Osteoblast (primary cell): ENCODE measurements at regions not wholly inside any gene's neighbourhood (a gene's known extent, or its start where the extent isn't known, plus 50 kb on each side); places are given as distances from the start of the nearest gene placed in this dataset.

Source experiments
- DNase-seq: peaks from one replicate; pipeline ENCODE4 v3.0.0; 2011; ENCODE audit warnings: low spot score, mixed read lengths; ENCODE audit not compliant: insufficient read length; ENCODE audit errors: missing footprints
- H2AFZ ChIP-seq: 2 replicates; pipeline ENCODE4 v1.6.0; 2011; ENCODE audit warnings: mild to moderate bottlenecking, low read length
- H3K27ac ChIP-seq: 2 replicates; pipeline ENCODE4 v1.5.1; 2011; ENCODE audit warnings: mild to moderate bottlenecking, low read depth, low read length, moderate library complexity
- H3K27me3 ChIP-seq: 2 replicates; pipeline ENCODE4 v1.6.0; 2012; ENCODE audit warnings: mild to moderate bottlenecking, control low read depth, inconsistent platforms, low read length, moderate library complexity; ENCODE audit not compliant: insufficient read depth
- H3K36me3 ChIP-seq: 2 replicates; pipeline ENCODE4 v1.5.1; 2011; ENCODE audit warnings: mild to moderate bottlenecking, low read length, control low read depth, moderate library complexity; ENCODE audit not compliant: insufficient read depth
- H3K4me1 ChIP-seq: 2 replicates; pipeline ENCODE4 v1.5.1; 2011; ENCODE audit warnings: mild to moderate bottlenecking, low read length, control low read depth, moderate library complexity; ENCODE audit not compliant: insufficient read depth
- H3K4me2 ChIP-seq: 2 replicates; pipeline ENCODE4 v1.6.0; 2011; ENCODE audit warnings: mild to moderate bottlenecking, low read length; ENCODE audit not compliant: insufficient read depth
- H3K4me3 ChIP-seq: fragments of 200-600 bp; sonication (generic); 3 replicates; pipeline ENCODE4 v1.5.1; 2012; ENCODE audit warnings: mild to moderate bottlenecking, low read length, inconsistent platforms; ENCODE audit not compliant: insufficient read depth
- H3K79me2 ChIP-seq: 2 replicates; pipeline ENCODE4 v1.6.0; 2012; ENCODE audit warnings: mild to moderate bottlenecking, low read length, control low read depth, inconsistent platforms; ENCODE audit not compliant: insufficient read depth
- H3K9me3 ChIP-seq: 2 replicates; pipeline ENCODE4 v1.5.1; 2011; ENCODE audit warnings: low read depth, low read length, control low read depth
- H4K20me1 ChIP-seq: 2 replicates; pipeline ENCODE4 v1.6.0; 2012; ENCODE audit warnings: mild to moderate bottlenecking, low read length, control low read depth; ENCODE audit not compliant: insufficient read depth
- TF ChIP-seq, protein P1 (sequence below): IDR thresholded peaks from 2 replicates; pipeline ENCODE4 v1.5.1; 2011; ENCODE audit warnings: mild to moderate bottlenecking, low read depth, low read length, moderate library complexity; ENCODE audit errors: extremely low read depth

GRCh38 chr2:81987370-81987769, 1682.8 kb upstream of the LRRTM1 start:
- H3K4me1 ChIP-seq: no peaks in the 10 kb centered on the region
- no peaks in the 10 kb centered on the region for H3K36me3 ChIP-seq
- no peak overlapping the region for H2AFZ ChIP-seq
- H3K4me3 ChIP-seq: no peak overlapping the region
- no peak overlapping the region for H3K4me2 ChIP-seq
- no peaks in the 10 kb centered on the region for H3K27me3 ChIP-seq
- H3K27ac ChIP-seq: no peak overlapping the region
- no peaks in the 10 kb centered on the region for H4K20me1 ChIP-seq
- H3K79me2 ChIP-seq: no peaks in the 10 kb centered on the region
- DNase-seq: no peak
- no peaks in the 10 kb centered on the region for H3K9me3 ChIP-seq
- TF ChIP-seq, protein P1, sequence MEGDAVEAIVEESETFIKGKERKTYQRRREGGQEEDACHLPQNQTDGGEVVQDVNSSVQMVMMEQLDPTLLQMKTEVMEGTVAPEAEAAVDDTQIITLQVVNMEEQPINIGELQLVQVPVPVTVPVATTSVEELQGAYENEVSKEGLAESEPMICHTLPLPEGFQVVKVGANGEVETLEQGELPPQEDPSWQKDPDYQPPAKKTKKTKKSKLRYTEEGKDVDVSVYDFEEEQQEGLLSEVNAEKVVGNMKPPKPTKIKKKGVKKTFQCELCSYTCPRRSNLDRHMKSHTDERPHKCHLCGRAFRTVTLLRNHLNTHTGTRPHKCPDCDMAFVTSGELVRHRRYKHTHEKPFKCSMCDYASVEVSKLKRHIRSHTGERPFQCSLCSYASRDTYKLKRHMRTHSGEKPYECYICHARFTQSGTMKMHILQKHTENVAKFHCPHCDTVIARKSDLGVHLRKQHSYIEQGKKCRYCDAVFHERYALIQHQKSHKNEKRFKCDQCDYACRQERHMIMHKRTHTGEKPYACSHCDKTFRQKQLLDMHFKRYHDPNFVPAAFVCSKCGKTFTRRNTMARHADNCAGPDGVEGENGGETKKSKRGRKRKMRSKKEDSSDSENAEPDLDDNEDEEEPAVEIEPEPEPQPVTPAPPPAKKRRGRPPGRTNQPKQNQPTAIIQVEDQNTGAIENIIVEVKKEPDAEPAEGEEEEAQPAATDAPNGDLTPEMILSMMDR: no peak

- TF ChIP-seq, protein P1: no peak
- Histone ChIP-seq H3K27ac (no peak overlapping the region), H2AFZ (no peak overlapping the region), H3K36me3 (no peaks in the 10 kb centered on the region), H3K79me2 (no peaks in the 10 kb centered on the region), H3K9me3 (no peaks in the 10 kb centered on the region), H4K20me1 (no peaks in the 10 kb centered on the region), H3K4me3 (no peak overlapping the region), H3K27me3 (no peaks in the 10 kb centered on the region), H3K4me2 (no peak overlapping the region), H3K4me1 (no peaks in the 10 kb centered on the region)
- DNase-seq: no peak
These were observed 1680.6 kb upstream of the LRRTM1 start for GRCh38 chr2:81984969-81985637.

- no peak overlapping the region for H2AFZ ChIP-seq
- H3K4me1 ChIP-seq: no peaks in the 10 kb centered on the region
- no peaks in the 10 kb centered on the region for H3K79me2 ChIP-seq
- H3K9me3 ChIP-seq: no peaks in the 10 kb centered on the region
- no peak for DNase-seq
- TF ChIP-seq, protein P1: no peak
- no peaks in the 10 kb centered on the region for H4K20me1 ChIP-seq
- no peak overlapping the region for H3K4me2 ChIP-seq
- H3K27me3 ChIP-seq: no peaks in the 10 kb centered on the region
- no peaks in the 10 kb centered on the region for H3K36me3 ChIP-seq
- H3K4me3 ChIP-seq: no peak overlapping the region
- H3K27ac ChIP-seq: no peak overlapping the region
These were observed 1677.0 kb upstream of the LRRTM1 start for GRCh38 chr2:81981585-81981984.

GRCh38 chr2:81979086-81979485, 1674.5 kb upstream of the LRRTM1 start:
- H3K4me2 ChIP-seq: no peak overlapping the region
- no peak overlapping the region for H2AFZ ChIP-seq
- no peaks in the 10 kb centered on the region for H3K79me2 ChIP-seq
- no peaks in the 10 kb centered on the region for H3K4me1 ChIP-seq
- TF ChIP-seq, protein P1: no peak
- no peaks in the 10 kb centered on the region for H3K27me3 ChIP-seq
- H3K4me3 ChIP-seq: no peak overlapping the region
- H3K9me3 ChIP-seq: no peaks in the 10 kb centered on the region
- no peak overlapping the region for H3K27ac ChIP-seq
- DNase-seq: no peak
- no peaks in the 10 kb centered on the region for H4K20me1 ChIP-seq
- H3K36me3 ChIP-seq: no peaks in the 10 kb centered on the region
